ENCODE measurements at regions not wholly inside any gene's neighbourhood (a gene's known extent, or its start where the extent isn't known, plus 50 kb on each side); places are given as distances from the start of the nearest gene placed in this dataset.

DNA sequence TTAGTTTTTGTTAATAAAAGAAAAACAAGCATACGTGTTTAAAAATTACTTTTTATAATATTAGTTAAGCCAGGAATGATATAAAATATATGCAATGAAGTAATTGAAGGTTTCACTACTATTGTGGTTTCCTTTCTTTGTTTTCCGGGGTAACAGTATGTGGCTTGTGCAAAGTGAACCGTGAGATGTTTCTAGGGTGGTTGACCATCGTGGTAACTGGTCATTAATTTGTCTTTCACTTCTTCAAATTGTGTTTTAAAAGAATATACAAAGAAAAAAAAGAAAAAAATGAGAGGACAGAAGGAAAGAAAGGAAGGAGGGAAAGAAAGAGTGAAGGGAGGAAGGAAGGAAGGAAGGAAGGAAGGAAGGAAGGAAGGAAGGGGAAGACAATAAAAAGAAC, 330.1 kb upstream of the CPXCR1 start:
- no peak for DNase-seq (ENCODE audit: low read depth)

GRCh38 chrX:88424071-88424470, 323.0 kb upstream of the CPXCR1 start:
- DNase-seq (ENCODE audit: low read depth): no peak

DNA sequence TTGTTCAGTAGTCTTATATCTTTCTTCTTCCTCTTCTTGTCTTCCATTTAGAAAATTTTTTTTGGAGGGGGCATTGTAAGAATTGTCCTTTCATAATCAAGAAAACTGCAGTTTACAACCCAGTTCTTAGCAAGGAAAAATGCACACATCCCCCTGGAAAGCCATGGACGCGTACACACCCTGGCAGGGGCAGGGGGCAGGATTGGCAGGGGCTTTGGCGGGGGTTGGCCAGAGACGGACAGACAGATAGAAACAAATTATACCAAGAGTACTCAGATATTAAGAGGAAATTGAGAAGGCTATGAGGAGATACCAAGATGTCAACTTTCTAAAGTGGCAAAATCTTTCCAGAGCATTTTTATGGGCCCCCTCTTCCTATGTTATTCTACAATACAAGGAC, 322.5 kb upstream of the CPXCR1 start:
- no peak for DNase-seq (ENCODE audit: low read depth)

- DNase-seq (ENCODE audit: low read depth): no peak
Measured at GRCh38 chrX:88425739-88426138, 321.3 kb upstream of the CPXCR1 start.

DNA sequence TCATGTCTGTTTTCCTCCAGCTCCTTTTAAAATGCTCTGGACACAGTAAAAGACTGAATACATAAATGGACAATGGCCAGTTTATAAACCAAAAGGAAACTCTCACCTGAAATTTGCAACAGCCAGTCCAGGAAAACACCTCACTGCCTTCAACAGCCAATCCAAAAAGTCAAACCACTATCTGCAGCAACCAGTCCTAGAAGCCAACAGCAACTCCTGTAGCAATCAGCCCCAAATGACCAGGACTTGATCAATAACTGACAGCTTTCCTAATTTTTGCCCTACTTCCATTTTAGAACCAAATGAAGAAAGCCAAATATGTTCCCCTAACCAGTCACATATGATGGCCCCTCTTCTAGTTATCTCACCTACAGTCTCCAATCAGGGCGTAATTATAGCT, 309.5 kb upstream of the CPXCR1 start:
- no peak for DNase-seq (ENCODE audit: low read depth)

- DNase-seq (ENCODE audit: low read depth): no peak
Measured at GRCh38 chrX:88438209-88438608, 308.8 kb upstream of the CPXCR1 start.

DNA sequence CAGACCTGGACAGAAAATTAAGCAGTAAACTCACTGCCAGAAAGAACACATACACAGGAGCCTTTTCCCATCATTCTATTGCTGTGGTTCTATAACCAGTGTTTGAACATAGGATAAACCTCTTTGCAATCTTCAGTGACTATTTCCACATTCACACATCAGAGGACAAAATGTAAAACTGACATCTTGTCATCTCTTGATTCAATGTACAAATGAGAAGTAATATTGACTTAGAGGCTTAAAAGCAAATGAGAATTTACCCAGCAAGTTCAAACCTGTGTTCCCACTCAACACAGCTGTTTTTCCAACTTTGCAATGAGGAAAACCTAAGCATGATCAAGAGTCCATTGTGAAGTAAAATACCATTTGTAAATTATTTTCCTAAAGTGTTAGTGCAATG, 307.1 kb upstream of the CPXCR1 start:
- no peak for DNase-seq (ENCODE audit: low read depth)

All from RPMI7951 (cell line).